HepG2 (cell line): ENCODE measurements at regions not wholly inside any gene's neighbourhood (a gene's known extent, or its start where the extent isn't known, plus 50 kb on each side); places are given as distances from the start of the nearest gene placed in this dataset.
A peak's percentile ranks its signal among the peaks of the same experiment; 100 is the strongest.

ENCODE experiments used
- ATAC-seq: fragments of 200-7000 bp; cut with Tn5 transposase; 3 replicates; pipeline ENCODE4 v1.9.1; 2020; ENCODE audit warnings: mild to moderate bottlenecking, moderate library complexity
- BruUV-seq: library from RNA; stranded (reverse); fragments of 400-500 nt; replicated peaks from 2 replicates; lab custom pipeline; 2021; lab: Mats Ljungman, UMichigan
- CTCF ChIA-PET: fragments of 300-600 bp; formaldehyde crosslinking; extraction: SDS; loops from one replicate; lab custom pipeline; 2021; ENCODE audit warnings: low total read pairs, inconsistent platforms, low intra/inter-chr PET ratio; lab: Yijun Ruan, JAX
- POLR2A ChIA-PET: fragments of 350-600 bp; sonication (Branson Sonifier 250); formaldehyde crosslinking; loops from one replicate; lab custom pipeline; 2020; ENCODE audit warnings: antibody characterized with exemption, inconsistent platforms; lab: Yijun Ruan, JAX
- DNase-seq: peaks from one replicate; pipeline ENCODE4 v3.0.0-alpha.2; 2015; ENCODE audit warnings: low spot score
- FAIRE-seq: peaks from 3 replicates; lab custom pipeline; 2011; peaks lifted over from hg19 to GRCh38; lab: Jason Lieb, UNC
- H2AFZ ChIP-seq: one replicate; pipeline ENCODE4 v1.6.1; 2011; ENCODE audit warnings: low read length, inconsistent platforms
- H3K27ac ChIP-seq: fragments of 300-600 bp; 3 replicates; pipeline ENCODE4 v1.8.0; 2011; ENCODE audit warnings: mixed run types, mild to moderate bottlenecking, mixed read lengths, low read length, inconsistent platforms; ENCODE audit not compliant: insufficient read depth; ENCODE audit errors: extremely low read length
- H3K27me3 ChIP-seq, 2 experiments: fragments of 200-600 bp in 1 of 2; 2 replicates in 1 of 2; 3 replicates in 1 of 2; pipeline versions ENCODE4 v1.6.0 to v1.8.0; 2011; ENCODE audit warnings: low read length in 2 of 2, mild to moderate bottlenecking in 2 of 2, moderate library complexity in 2 of 2, inconsistent platforms in 1 of 2; ENCODE audit not compliant: insufficient read depth in 2 of 2, control insufficient read depth in 1 of 2
- H3K36me3 ChIP-seq, 2 experiments: fragments of 200-600 bp in 1 of 2; replicated peaks in 1 of 2; 2 replicates in 1 of 2; 3 replicates in 1 of 2; pipeline versions ENCODE4 v1.5.1 to v1.8.0; 2011; ENCODE audit warnings: low read length in 2 of 2, inconsistent platforms in 1 of 2; ENCODE audit not compliant: insufficient read depth in 2 of 2, control insufficient read depth in 1 of 2
- H3K4me1 ChIP-seq: 2 replicates; pipeline ENCODE4 v1.5.1; 2012; ENCODE audit warnings: low read length, inconsistent platforms; ENCODE audit not compliant: insufficient read depth
- H3K4me2 ChIP-seq: 2 replicates; pipeline ENCODE4 v1.6.0; 2011; ENCODE audit warnings: low read depth, low read length, inconsistent platforms
- H3K4me3 ChIP-seq, 3 experiments: fragments of 200-600 bp in 1 of 3; sonication (generic), shearing (Covaris generic) in 1 of 3; replicated peaks in 1 of 3; 2 replicates each; pipeline ENCODE4 v1.5.1; 2011 to 2016; ENCODE audit warnings: low read length in 3 of 3, inconsistent platforms in 2 of 3, low read depth in 2 of 3, mild to moderate bottlenecking in 2 of 3, control low read depth in 1 of 3, mixed read lengths in 1 of 3; ENCODE audit not compliant: insufficient read depth in 1 of 3
- H3K79me2 ChIP-seq: one replicate; pipeline ENCODE4 v1.6.1; 2011; ENCODE audit warnings: low read length, inconsistent platforms; ENCODE audit not compliant: insufficient read depth
- H3K9ac ChIP-seq: 2 replicates; pipeline ENCODE4 v1.6.0; 2011; ENCODE audit warnings: mild to moderate bottlenecking, low read depth, low read length, inconsistent platforms; ENCODE audit not compliant: insufficient read depth
- H3K9me3 ChIP-seq: 2 replicates; pipeline ENCODE4 v1.5.1; 2012; ENCODE audit warnings: mild to moderate bottlenecking, low read length
- H4K20me1 ChIP-seq: 2 replicates; pipeline ENCODE4 v1.6.0; 2011; ENCODE audit warnings: inconsistent platforms, mild to moderate bottlenecking, low read length, moderate library complexity; ENCODE audit not compliant: insufficient read depth
- ATF7 ChIP-seq, 2 experiments: fragments of 450-650 bp in 1 of 2; sonication (generic) in 1 of 2; formaldehyde crosslinking in 1 of 2; IDR thresholded peaks; 2 replicates each; pipeline versions ENCODE4 v1.4.0 to v1.6.1; 2016 to 2020; ENCODE audit warnings: antibody characterized with exemption in 1 of 2, mild to moderate bottlenecking in 1 of 2, missing genetic modification reagents in 1 of 2
- CREB1 ChIP-seq, 2 experiments: fragments of 450-650 bp in 1 of 2; IDR thresholded peaks; 2 replicates each; pipeline ENCODE4 v1.6.1; 2016 to 2017; ENCODE audit warnings: control low read depth in 1 of 2, mild to moderate bottlenecking in 1 of 2, missing compliant biosample characterization in 1 of 2, missing genetic modification characterization in 1 of 2
- KDM5B ChIP-seq: sonication (generic); formaldehyde crosslinking; IDR thresholded peaks from 2 replicates; pipeline ENCODE4 v1.4.0; 2020; ENCODE audit warnings: missing genetic modification reagents, mild to moderate bottlenecking, borderline replicate concordance
- RFX3 ChIP-seq: IDR thresholded peaks from 2 replicates; pipeline ENCODE4 v1.6.1; 2016; ENCODE audit warnings: missing biosample characterization, missing genetic modification reagents
- XBP1 ChIP-seq: sonication (generic); formaldehyde crosslinking; IDR thresholded peaks from 2 replicates; pipeline ENCODE4 v1.5.0; 2020; ENCODE audit warnings: missing genetic modification reagents
- ZNF674 ChIP-seq: sonication (generic); formaldehyde crosslinking; IDR thresholded peaks from 2 replicates; pipeline ENCODE4 v1.5.0; 2020; ENCODE audit warnings: low read depth, mild to moderate bottlenecking, missing genetic modification reagents
- WGBS: methylation state at CpG from one replicate; pipeline ENCODE4 v1.1.6; 2017; ENCODE audit warnings: low lambda C conversion rate; 5-methylcytosine and 5-hydroxymethylcytosine counted together
- in situ Hi-C: cut with HindIII; loops from 2 replicates; pipeline ENCODE4 v1.10.0; 2017; ENCODE audit warnings: low pct_unique_long_range_greater_than_20kb; ENCODE audit not compliant: extremely low pct_ligation_motif_present
- intact Hi-C: fragments of 100-400 bp; cut with micrococcal nuclease; formaldehyde crosslinking; loops from one replicate; pipeline ENCODE4 v1.10.0; 2022; ENCODE audit not compliant: unreplicated experiment
- TF ChIP-seq, protein P1 (sequence below): sonication (generic); formaldehyde crosslinking; IDR thresholded peaks from 2 replicates; pipeline ENCODE4 v1.4.0; 2020; ENCODE audit warnings: missing genetic modification reagents, borderline replicate concordance
- TF ChIP-seq, protein P2 (sequence below): sonication (generic); formaldehyde crosslinking; IDR thresholded peaks from 2 replicates; pipeline ENCODE4 v1.5.1; 2020; ENCODE audit warnings: mild to moderate bottlenecking, missing genetic modification reagents, moderate library complexity

DNA sequence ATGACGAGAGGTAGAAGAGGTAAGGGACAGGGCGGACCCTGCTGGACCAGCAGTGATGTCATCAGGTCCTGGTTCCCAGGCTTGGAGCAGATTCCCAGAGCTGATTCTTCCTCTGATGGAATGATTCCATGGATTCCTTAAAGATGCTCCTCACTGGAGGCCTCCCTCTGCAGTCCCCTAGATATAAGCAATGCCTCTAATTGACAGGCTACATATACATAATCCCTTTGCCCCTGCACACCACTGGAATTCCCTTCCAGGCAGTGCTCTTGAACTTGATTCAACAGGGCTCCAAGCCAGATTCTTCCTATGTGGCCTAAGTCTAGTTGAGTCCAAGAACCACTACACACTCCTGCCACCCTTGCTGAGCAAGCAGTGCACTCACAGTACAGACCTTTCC is 52.3 kb upstream of the L3MBTL3 start:
- no peaks in the 10 kb centered on the region for H4K20me1 ChIP-seq
- ATAC-seq (no peak), FAIRE-seq (no peak), DNase-seq (no peak)
- H3K36me3 ChIP-seq, result no peaks in the 10 kb centered on the region
- H3K4me1 ChIP-seq, result no peaks in the 10 kb centered on the region
- H3K4me3 ChIP-seq, result no peak overlapping the region
- no peak overlapping the region for H2AFZ ChIP-seq
- intact Hi-C loops, result no loop called here
- BruUV-seq, result no TSS peak
- no peak overlapping the region for H3K27ac ChIP-seq
- H3K27me3 ChIP-seq, result peaks cover 2 to 7% of the 10 kb centered on the region in 2 experiments; a peak in 2 of 5 replicates
- POLR2A ChIA-PET, result no interaction called here
- H3K9ac ChIP-seq, result no peak overlapping the region
- in situ Hi-C loops, result no loop called here
- H3K79me2 ChIP-seq, result no peaks in the 10 kb centered on the region
- CTCF ChIA-PET, result no interaction called here
- TF ChIP-seq, protein P1, sequence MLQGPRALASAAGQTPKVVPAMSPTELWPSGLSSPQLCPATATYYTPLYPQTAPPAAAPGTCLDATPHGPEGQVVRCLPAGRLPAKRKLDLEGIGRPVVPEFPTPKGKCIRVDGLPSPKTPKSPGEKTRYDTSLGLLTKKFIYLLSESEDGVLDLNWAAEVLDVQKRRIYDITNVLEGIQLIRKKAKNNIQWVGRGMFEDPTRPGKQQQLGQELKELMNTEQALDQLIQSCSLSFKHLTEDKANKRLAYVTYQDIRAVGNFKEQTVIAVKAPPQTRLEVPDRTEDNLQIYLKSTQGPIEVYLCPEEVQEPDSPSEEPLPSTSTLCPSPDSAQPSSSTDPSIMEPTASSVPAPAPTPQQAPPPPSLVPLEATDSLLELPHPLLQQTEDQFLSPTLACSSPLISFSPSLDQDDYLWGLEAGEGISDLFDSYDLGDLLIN, result no peak
- TF ChIP-seq KDM5B (CRISPR knock-in tag) (no peak), ZNF674 (CRISPR knock-in tag) (no peak), XBP1 (CRISPR knock-in tag) (no peak), CREB1 (IDR thresholded peaks at IDR 0.05) (peak; percentile 56), CREB1 (CRISPR knock-in tag; IDR thresholded peaks at IDR 0.05) (no peak), ATF7 (IDR thresholded peaks at IDR 0.05) (0 out of 2 replicates have a peak, but pooled peaks have one; percentile 14), ATF7 (CRISPR knock-in tag; IDR thresholded peaks at IDR 0.05) (no peak), RFX3 (no peak)
- TF ChIP-seq, protein P2, sequence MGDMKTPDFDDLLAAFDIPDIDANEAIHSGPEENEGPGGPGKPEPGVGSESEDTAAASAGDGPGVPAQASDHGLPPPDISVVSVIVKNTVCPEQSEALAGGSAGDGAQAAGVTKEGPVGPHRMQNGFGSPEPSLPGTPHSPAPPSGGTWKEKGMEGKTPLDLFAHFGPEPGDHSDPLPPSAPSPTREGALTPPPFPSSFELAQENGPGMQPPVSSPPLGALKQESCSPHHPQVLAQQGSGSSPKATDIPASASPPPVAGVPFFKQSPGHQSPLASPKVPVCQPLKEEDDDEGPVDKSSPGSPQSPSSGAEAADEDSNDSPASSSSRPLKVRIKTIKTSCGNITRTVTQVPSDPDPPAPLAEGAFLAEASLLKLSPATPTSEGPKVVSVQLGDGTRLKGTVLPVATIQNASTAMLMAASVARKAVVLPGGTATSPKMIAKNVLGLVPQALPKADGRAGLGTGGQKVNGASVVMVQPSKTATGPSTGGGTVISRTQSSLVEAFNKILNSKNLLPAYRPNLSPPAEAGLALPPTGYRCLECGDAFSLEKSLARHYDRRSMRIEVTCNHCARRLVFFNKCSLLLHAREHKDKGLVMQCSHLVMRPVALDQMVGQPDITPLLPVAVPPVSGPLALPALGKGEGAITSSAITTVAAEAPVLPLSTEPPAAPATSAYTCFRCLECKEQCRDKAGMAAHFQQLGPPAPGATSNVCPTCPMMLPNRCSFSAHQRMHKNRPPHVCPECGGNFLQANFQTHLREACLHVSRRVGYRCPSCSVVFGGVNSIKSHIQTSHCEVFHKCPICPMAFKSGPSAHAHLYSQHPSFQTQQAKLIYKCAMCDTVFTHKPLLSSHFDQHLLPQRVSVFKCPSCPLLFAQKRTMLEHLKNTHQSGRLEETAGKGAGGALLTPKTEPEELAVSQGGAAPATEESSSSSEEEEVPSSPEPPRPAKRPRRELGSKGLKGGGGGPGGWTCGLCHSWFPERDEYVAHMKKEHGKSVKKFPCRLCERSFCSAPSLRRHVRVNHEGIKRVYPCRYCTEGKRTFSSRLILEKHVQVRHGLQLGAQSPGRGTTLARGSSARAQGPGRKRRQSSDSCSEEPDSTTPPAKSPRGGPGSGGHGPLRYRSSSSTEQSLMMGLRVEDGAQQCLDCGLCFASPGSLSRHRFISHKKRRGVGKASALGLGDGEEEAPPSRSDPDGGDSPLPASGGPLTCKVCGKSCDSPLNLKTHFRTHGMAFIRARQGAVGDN (CRISPR knock-in tag), result no peak
- no peaks in the 10 kb centered on the region for H3K9me3 ChIP-seq
- no peak overlapping the region for H3K4me2 ChIP-seq
- WGBS, result 0% methylated on average over 2 of the region's 2 CpGs
